ENCODE measurements at regions not wholly inside any gene's neighbourhood (a gene's known extent, or its start where the extent isn't known, plus 50 kb on each side); places are given as distances from the start of the nearest gene placed in this dataset.

DNA sequence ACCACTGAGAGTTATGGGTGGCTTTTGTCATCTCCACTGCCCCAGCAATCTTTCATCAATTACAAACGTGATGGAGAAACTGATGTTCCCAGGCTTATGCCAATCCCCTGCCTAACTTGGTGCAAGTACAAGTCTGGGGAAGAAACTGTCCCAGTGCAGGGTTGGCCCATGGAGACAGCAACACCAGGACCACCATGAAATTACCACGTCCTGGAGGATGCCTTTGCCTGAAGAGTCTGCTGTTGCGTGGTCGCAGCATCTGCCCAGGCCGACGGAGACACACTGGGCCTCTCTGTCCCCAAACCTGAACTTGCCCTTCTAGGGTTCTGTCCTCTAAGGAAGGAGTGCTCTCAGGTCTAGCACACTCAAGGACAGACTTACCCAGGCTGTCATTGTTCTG, 496.8 kb upstream of the RAB6C start:
- TF ChIP-seq, protein P1, sequence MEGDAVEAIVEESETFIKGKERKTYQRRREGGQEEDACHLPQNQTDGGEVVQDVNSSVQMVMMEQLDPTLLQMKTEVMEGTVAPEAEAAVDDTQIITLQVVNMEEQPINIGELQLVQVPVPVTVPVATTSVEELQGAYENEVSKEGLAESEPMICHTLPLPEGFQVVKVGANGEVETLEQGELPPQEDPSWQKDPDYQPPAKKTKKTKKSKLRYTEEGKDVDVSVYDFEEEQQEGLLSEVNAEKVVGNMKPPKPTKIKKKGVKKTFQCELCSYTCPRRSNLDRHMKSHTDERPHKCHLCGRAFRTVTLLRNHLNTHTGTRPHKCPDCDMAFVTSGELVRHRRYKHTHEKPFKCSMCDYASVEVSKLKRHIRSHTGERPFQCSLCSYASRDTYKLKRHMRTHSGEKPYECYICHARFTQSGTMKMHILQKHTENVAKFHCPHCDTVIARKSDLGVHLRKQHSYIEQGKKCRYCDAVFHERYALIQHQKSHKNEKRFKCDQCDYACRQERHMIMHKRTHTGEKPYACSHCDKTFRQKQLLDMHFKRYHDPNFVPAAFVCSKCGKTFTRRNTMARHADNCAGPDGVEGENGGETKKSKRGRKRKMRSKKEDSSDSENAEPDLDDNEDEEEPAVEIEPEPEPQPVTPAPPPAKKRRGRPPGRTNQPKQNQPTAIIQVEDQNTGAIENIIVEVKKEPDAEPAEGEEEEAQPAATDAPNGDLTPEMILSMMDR (optimal IDR thresholded peaks at IDR 0.05 in 1 of 3, IDR thresholded peaks at IDR 0.05 in 1 of 3, conservative IDR thresholded peaks at IDR 0.05 in 1 of 3; ENCODE audit: extremely low read depth in 1 of 3, insufficient read depth in 2 of 3, low read length in 3 of 3), result no peak
- no peak for TF ChIP-seq EZH2 (IDR thresholded peaks at IDR 0.05; ENCODE audit: low read length)
